SU-DHL-6 (cell line): ENCODE measurements at regions not wholly inside any gene's neighbourhood (a gene's known extent, or its start where the extent isn't known, plus 50 kb on each side); places are given as distances from the start of the nearest gene placed in this dataset.

ENCODE experiments used
- H2AFZ ChIP-seq: fragments of 200-600 bp; sonication (generic); 2 replicates; pipeline ENCODE4 v1.6.1; 2014; ENCODE audit warnings: low read depth, mild to moderate bottlenecking, moderate library complexity, mixed read lengths, antibody characterized with exemption, low read length; ENCODE audit not compliant: severe bottlenecking
- H3F3A ChIP-seq: fragments of 200-600 bp; shearing (Covaris generic); 2 replicates; pipeline ENCODE4 v1.6.0; 2016; ENCODE audit warnings: antibody characterized with exemption, mild to moderate bottlenecking; ENCODE audit not compliant: insufficient read depth
- H3K27ac ChIP-seq: fragments of 200-600 bp; sonication (generic); 2 replicates; pipeline ENCODE4 v1.5.1; 2016; ENCODE audit warnings: low read depth, mild to moderate bottlenecking, low read length, moderate library complexity, mixed read lengths
- H3K27me3 ChIP-seq: fragments of 200-600 bp; sonication (generic), shearing (Covaris generic); 2 replicates; pipeline ENCODE4 v1.6.0; 2014; ENCODE audit warnings: mild to moderate bottlenecking, low read length
- H3K36me3 ChIP-seq: fragments of 200-600 bp; sonication (generic); 2 replicates; pipeline ENCODE4 v1.6.1; 2014; ENCODE audit warnings: mild to moderate bottlenecking, low read length, mixed read lengths
- H3K4me2 ChIP-seq: fragments of 300-600, 200-600 bp; shearing (Covaris generic), sonication (generic); 2 replicates; pipeline ENCODE4 v1.6.0; 2014; ENCODE audit warnings: low read length, low read depth, mild to moderate bottlenecking; ENCODE audit not compliant: poor library complexity, severe bottlenecking
- H3K4me3 ChIP-seq: fragments of 200-600 bp; sonication (generic); 2 replicates; pipeline ENCODE4 v1.5.1; 2014; ENCODE audit warnings: antibody characterized with exemption, low read length, mild to moderate bottlenecking, mixed read lengths; ENCODE audit not compliant: insufficient read depth, poor library complexity, severe bottlenecking
- H3K79me2 ChIP-seq: fragments of 200-600 bp; sonication (generic); 2 replicates; pipeline ENCODE4 v1.6.1; 2014; ENCODE audit warnings: mild to moderate bottlenecking, low read length, moderate library complexity; ENCODE audit not compliant: insufficient read depth
- H3K9ac ChIP-seq: fragments of 200-600 bp; sonication (generic); 2 replicates; pipeline ENCODE4 v1.7.0; 2014; ENCODE audit warnings: mild to moderate bottlenecking, low read length
- H3K9me2 ChIP-seq: fragments of 200-600 bp; sonication (generic); replicated peaks from 2 replicates; pipeline ENCODE4 v1.6.1; 2014; ENCODE audit warnings: low read length; ENCODE audit not compliant: insufficient read depth
- H3K9me3 ChIP-seq: fragments of 200-600 bp; sonication (generic); 2 replicates; pipeline ENCODE4 v1.6.1; 2014; ENCODE audit warnings: low read length, mixed read lengths; ENCODE audit not compliant: insufficient read depth
- H4K20me1 ChIP-seq: fragments of 200-600 bp; sonication (generic); 2 replicates; pipeline ENCODE4 v1.6.1; 2014; ENCODE audit warnings: low read depth, mild to moderate bottlenecking, antibody characterized with exemption, low read length, moderate library complexity, mixed read lengths
- EZH2phosphoT487 ChIP-seq: fragments of 200-600 bp; sonication (generic), shearing (Covaris generic); conservative IDR thresholded peaks from 2 replicates; pipeline ENCODE4 v1.6.1; 2018; ENCODE audit warnings: mild to moderate bottlenecking, antibody characterized with exemption, low read length, moderate library complexity, mixed read lengths
- TF ChIP-seq, protein P1 (sequence below): fragments of 200-600 bp; sonication (generic); IDR thresholded peaks from one replicate; pipeline ENCODE4 v1.5.1; 2017; ENCODE audit warnings: antibody characterized with exemption, mild to moderate bottlenecking, low read length, moderate library complexity; ENCODE audit not compliant: insufficient read depth, poor library complexity, severe bottlenecking

DNA sequence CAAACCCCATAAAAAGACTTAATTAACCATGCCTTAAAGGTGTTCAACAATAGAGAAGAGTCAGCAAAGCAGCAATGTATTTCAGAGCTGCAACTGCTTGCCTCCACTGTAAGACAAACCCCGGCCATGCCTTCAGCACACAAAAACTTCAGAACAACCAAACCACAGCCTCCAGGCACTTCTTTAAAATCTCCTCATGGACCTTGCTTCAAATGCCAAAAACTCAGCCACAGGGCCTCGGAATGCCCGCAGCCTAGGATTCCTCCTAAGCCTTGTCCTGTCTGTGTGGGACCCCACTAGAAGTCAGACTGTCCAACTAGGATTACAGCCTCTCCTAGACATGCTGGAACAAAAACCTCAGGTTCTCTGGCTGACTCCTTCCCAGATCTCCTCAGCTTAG lies 208.1 kb upstream of the DUSP10 start:
- Histone ChIP-seq H3K9me2 (no peaks in the 10 kb centered on the region), H2AFZ (no peak overlapping the region), H4K20me1 (no peaks in the 10 kb centered on the region), H3K79me2 (no peaks in the 10 kb centered on the region), H3K36me3 (no peaks in the 10 kb centered on the region), H3K4me3 (no peak overlapping the region), H3K27me3 (no peaks in the 10 kb centered on the region), H3K4me2 (no peak overlapping the region), H3K27ac (no peak overlapping the region), H3F3A (no peaks in the 10 kb centered on the region), H3K9ac (no peak overlapping the region), H3K9me3 (no peaks in the 10 kb centered on the region)
- no peak for TF ChIP-seq EZH2phosphoT487
- TF ChIP-seq, protein P1, sequence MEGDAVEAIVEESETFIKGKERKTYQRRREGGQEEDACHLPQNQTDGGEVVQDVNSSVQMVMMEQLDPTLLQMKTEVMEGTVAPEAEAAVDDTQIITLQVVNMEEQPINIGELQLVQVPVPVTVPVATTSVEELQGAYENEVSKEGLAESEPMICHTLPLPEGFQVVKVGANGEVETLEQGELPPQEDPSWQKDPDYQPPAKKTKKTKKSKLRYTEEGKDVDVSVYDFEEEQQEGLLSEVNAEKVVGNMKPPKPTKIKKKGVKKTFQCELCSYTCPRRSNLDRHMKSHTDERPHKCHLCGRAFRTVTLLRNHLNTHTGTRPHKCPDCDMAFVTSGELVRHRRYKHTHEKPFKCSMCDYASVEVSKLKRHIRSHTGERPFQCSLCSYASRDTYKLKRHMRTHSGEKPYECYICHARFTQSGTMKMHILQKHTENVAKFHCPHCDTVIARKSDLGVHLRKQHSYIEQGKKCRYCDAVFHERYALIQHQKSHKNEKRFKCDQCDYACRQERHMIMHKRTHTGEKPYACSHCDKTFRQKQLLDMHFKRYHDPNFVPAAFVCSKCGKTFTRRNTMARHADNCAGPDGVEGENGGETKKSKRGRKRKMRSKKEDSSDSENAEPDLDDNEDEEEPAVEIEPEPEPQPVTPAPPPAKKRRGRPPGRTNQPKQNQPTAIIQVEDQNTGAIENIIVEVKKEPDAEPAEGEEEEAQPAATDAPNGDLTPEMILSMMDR = no peak

- H3K27ac ChIP-seq = no peak overlapping the region
- TF ChIP-seq EZH2phosphoT487 = no peak
- TF ChIP-seq, protein P1 = no peak
- H3K9me3 ChIP-seq = no peaks in the 10 kb centered on the region
- no peak overlapping the region for H3K9ac ChIP-seq
- H3K79me2 ChIP-seq = no peaks in the 10 kb centered on the region
- H3K4me2 ChIP-seq = no peak overlapping the region
- H3K27me3 ChIP-seq = no peaks in the 10 kb centered on the region
- H3F3A ChIP-seq = no peaks in the 10 kb centered on the region
- no peak overlapping the region for H2AFZ ChIP-seq
- H3K4me3 ChIP-seq = no peak overlapping the region
- no peaks in the 10 kb centered on the region for H3K9me2 ChIP-seq
- H3K36me3 ChIP-seq = no peaks in the 10 kb centered on the region
- H4K20me1 ChIP-seq = no peaks in the 10 kb centered on the region
Observed at GRCh38 chr1:221948459-221948858, 206.6 kb upstream of the DUSP10 start.

- H3F3A ChIP-seq = no peaks in the 10 kb centered on the region
- no peak overlapping the region for H2AFZ ChIP-seq
- no peaks in the 10 kb centered on the region for H3K27me3 ChIP-seq
- no peaks in the 10 kb centered on the region for H3K9me3 ChIP-seq
- no peaks in the 10 kb centered on the region for H3K36me3 ChIP-seq
- H3K4me3 ChIP-seq = no peak overlapping the region
- H4K20me1 ChIP-seq = no peaks in the 10 kb centered on the region
- no peak overlapping the region for H3K4me2 ChIP-seq
- H3K79me2 ChIP-seq = no peaks in the 10 kb centered on the region
- H3K27ac ChIP-seq = no peak overlapping the region
- H3K9ac ChIP-seq = no peak overlapping the region
- TF ChIP-seq EZH2phosphoT487 = no peak
- TF ChIP-seq, protein P1 = no peak
- no peaks in the 10 kb centered on the region for H3K9me2 ChIP-seq
Observed at GRCh38 chr1:221947731-221948130, 205.8 kb upstream of the DUSP10 start.

GRCh38 chr1:221946768-221947167 lies 204.9 kb upstream of the DUSP10 start:
- Histone ChIP-seq H3K79me2 (no peaks in the 10 kb centered on the region), H2AFZ (no peak overlapping the region), H3K27ac (no peak overlapping the region), H3K9me3 (no peaks in the 10 kb centered on the region), H3K36me3 (no peaks in the 10 kb centered on the region), H3K27me3 (no peaks in the 10 kb centered on the region), H3K9me2 (no peaks in the 10 kb centered on the region), H4K20me1 (no peaks in the 10 kb centered on the region), H3K4me3 (no peak overlapping the region), H3F3A (no peaks in the 10 kb centered on the region), H3K9ac (no peak overlapping the region), H3K4me2 (no peak overlapping the region)
- TF ChIP-seq, protein P1 = no peak
- TF ChIP-seq EZH2phosphoT487 = no peak
